ENCODE measurements at regions not wholly inside any gene's neighbourhood (a gene's known extent, or its start where the extent isn't known, plus 50 kb on each side); places are given as distances from the start of the nearest gene placed in this dataset.

DNA sequence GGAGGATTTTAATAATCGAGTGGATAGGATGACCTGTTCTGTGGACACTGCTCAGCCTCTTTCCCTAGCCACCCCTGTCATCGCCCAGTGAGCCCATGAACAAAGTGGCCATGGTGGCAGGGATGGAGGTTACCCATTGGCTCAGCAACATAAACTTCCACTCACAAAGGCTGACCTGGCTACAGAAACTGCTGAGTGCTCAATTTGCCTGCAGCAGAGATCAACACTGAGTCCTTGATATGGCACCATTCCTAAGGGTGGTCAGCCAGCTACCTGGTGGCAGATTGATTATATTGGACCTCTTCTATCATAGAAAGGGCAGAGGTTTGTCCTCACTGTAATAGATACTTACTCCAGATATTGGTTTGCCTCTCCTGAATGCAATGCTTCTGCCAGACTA lies 465.4 kb upstream of the FBXO33 start:
- TF ChIP-seq, protein P1, sequence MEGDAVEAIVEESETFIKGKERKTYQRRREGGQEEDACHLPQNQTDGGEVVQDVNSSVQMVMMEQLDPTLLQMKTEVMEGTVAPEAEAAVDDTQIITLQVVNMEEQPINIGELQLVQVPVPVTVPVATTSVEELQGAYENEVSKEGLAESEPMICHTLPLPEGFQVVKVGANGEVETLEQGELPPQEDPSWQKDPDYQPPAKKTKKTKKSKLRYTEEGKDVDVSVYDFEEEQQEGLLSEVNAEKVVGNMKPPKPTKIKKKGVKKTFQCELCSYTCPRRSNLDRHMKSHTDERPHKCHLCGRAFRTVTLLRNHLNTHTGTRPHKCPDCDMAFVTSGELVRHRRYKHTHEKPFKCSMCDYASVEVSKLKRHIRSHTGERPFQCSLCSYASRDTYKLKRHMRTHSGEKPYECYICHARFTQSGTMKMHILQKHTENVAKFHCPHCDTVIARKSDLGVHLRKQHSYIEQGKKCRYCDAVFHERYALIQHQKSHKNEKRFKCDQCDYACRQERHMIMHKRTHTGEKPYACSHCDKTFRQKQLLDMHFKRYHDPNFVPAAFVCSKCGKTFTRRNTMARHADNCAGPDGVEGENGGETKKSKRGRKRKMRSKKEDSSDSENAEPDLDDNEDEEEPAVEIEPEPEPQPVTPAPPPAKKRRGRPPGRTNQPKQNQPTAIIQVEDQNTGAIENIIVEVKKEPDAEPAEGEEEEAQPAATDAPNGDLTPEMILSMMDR (IDR thresholded peaks at IDR 0.05; ENCODE audit: low read depth, low read length, missing input control): no peak
- TF ChIP-seq SP1 (IDR thresholded peaks at IDR 0.05): no peak
- no peak for TF ChIP-seq RAD21 (IDR thresholded peaks at IDR 0.05)
- no peak for TF ChIP-seq FOXA1 (IDR thresholded peaks at IDR 0.05)
- TF ChIP-seq YY1 (IDR thresholded peaks at IDR 0.05): no peak
- no peak for TF ChIP-seq EGR1 (IDR thresholded peaks at IDR 0.05; ENCODE audit: low read depth in 2 of 2)
- TF ChIP-seq TAF1 (conservative IDR thresholded peaks at IDR 0.05): no peak
- no peak for TF ChIP-seq HNF4G (IDR thresholded peaks at IDR 0.05)
- TF ChIP-seq JUND (IDR thresholded peaks at IDR 0.05): no peak
- TF ChIP-seq NR2F2 (IDR thresholded peaks at IDR 0.05): no peak
- TF ChIP-seq, protein P2, sequence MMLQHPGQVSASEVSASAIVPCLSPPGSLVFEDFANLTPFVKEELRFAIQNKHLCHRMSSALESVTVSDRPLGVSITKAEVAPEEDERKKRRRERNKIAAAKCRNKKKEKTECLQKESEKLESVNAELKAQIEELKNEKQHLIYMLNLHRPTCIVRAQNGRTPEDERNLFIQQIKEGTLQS (IDR thresholded peaks at IDR 0.05): no peak
